A673 (cell line): ENCODE measurements at regions not wholly inside any gene's neighbourhood (a gene's known extent, or its start where the extent isn't known, plus 50 kb on each side); places are given as distances from the start of the nearest gene placed in this dataset.
"Not testable (repeated sequence)": the region's sequence is repeated elsewhere in the genome, so short reads cannot be mapped to it uniquely, and the experiment has no call there.

Experiments
- BruUV-seq: library from RNA; stranded (reverse); fragments of 400-500 nt; replicated peaks from 2 replicates; lab custom pipeline; 2021; lab: Mats Ljungman, UMichigan
- CTCF ChIA-PET: fragments of 300-600 bp; sonication (Branson Sonifier 250); formaldehyde crosslinking; loops from one replicate; lab custom pipeline; 2022; ENCODE audit warnings: antibody characterized with exemption; lab: Charles Lee
- POLR2A ChIA-PET: fragments of 300-600 bp; sonication (Branson Sonifier 250); formaldehyde crosslinking; loops from one replicate; lab custom pipeline; 2022; ENCODE audit warnings: antibody characterized with exemption; ENCODE audit not compliant: low non-redundant PET; lab: Charles Lee
- DNase-seq: peaks from one replicate; pipeline ENCODE4 v3.0.0-alpha.2; 2015; ENCODE audit warnings: low spot score
- H3K27ac ChIP-seq: fragments of 200-600 bp; sonication (generic); 2 replicates; pipeline ENCODE4 v1.5.1; 2016; ENCODE audit warnings: mixed run types, low read depth, mild to moderate bottlenecking, mixed read lengths, antibody characterized with exemption, low read length; ENCODE audit not compliant: poor library complexity, severe bottlenecking
- H3K27me3 ChIP-seq: fragments of 200-600 bp; sonication (generic); replicated peaks from 2 replicates; pipeline ENCODE4 v1.6.1; 2017; ENCODE audit warnings: mixed run types, low read depth, mild to moderate bottlenecking, mixed read lengths, antibody characterized with exemption, low read length; ENCODE audit not compliant: insufficient read depth, poor library complexity
- H3K36me3 ChIP-seq: fragments of 200-600 bp; sonication (generic); 2 replicates; pipeline ENCODE4 v1.6.1; 2016; ENCODE audit warnings: mixed run types, mild to moderate bottlenecking, mixed read lengths, antibody characterized with exemption, low read length; ENCODE audit not compliant: insufficient read depth, poor library complexity, severe bottlenecking
- H3K4me1 ChIP-seq: fragments of 200-600 bp; sonication (generic); 2 replicates; pipeline ENCODE4 v1.6.1; 2017; ENCODE audit warnings: mixed run types, mild to moderate bottlenecking, mixed read lengths, antibody characterized with exemption, low read length; ENCODE audit not compliant: insufficient read depth, poor library complexity, severe bottlenecking
- H3K4me3 ChIP-seq: fragments of 200-600 bp; sonication (generic); 2 replicates; pipeline ENCODE4 v1.5.1; 2016; ENCODE audit warnings: low read depth, mixed run types, mild to moderate bottlenecking, mixed read lengths, low read length; ENCODE audit not compliant: poor library complexity, severe bottlenecking
- H3K9me3 ChIP-seq: fragments of 200-600 bp; sonication (generic); 2 replicates; pipeline ENCODE4 v1.6.1; 2016; ENCODE audit warnings: mixed run types, low read depth, mild to moderate bottlenecking, mixed read lengths, antibody characterized with exemption, low read length; ENCODE audit not compliant: poor library complexity, severe bottlenecking
- CTCF ChIP-seq: fragments of 300-800, 200-600 bp; sonication (generic); conservative IDR thresholded peaks from 2 replicates; pipeline ENCODE4 v1.5.1; 2017; ENCODE audit warnings: low read depth, mild to moderate bottlenecking, antibody characterized with exemption, low read length, moderate library complexity, mixed read lengths
- EZH2 ChIP-seq: fragments of 200-600 bp; sonication (generic); IDR thresholded peaks from 2 replicates; pipeline ENCODE4 v1.6.1; 2017; ENCODE audit warnings: borderline replicate concordance, low read depth, mild to moderate bottlenecking, mixed read lengths, antibody characterized with exemption, low read length; ENCODE audit not compliant: poor library complexity, severe bottlenecking
- intact Hi-C: fragments of 100-400 bp; cut with micrococcal nuclease; formaldehyde crosslinking; loops from one replicate; pipeline ENCODE4 v1.10.0; 2022; ENCODE audit not compliant: unreplicated experiment

- BruUV-seq, H3K4me1 ChIP-seq, DNase-seq, POLR2A ChIA-PET, intact Hi-C loops, H3K27ac ChIP-seq, H3K4me3 ChIP-seq, H3K27me3 ChIP-seq, CTCF ChIA-PET, H3K36me3 ChIP-seq: not testable (repeated sequence)
- H3K9me3 ChIP-seq, result peaks cover 11% of the 10 kb centered on the region
Observed at GRCh38 chr20:29781891-29782290, 1475.6 kb upstream of the DEFB115 start.

- intact Hi-C loops, DNase-seq, H3K27ac ChIP-seq, CTCF ChIA-PET, H3K9me3 ChIP-seq, H3K27me3 ChIP-seq, H3K36me3 ChIP-seq, POLR2A ChIA-PET, H3K4me3 ChIP-seq, BruUV-seq, H3K4me1 ChIP-seq: not testable (repeated sequence)
Observed at GRCh38 chr20:29787456-29787855, 1470.0 kb upstream of the DEFB115 start.

GRCh38 chr20:29790510-29790909 is 1467.0 kb upstream of the DEFB115 start:
- BruUV-seq, result no TSS peak
- DNase-seq, result no peak
- Histone ChIP-seq H3K4me3 (no peak overlapping the region), H3K36me3 (no peaks in the 10 kb centered on the region), H3K27me3 (no peaks in the 10 kb centered on the region), H3K9me3 (no peaks in the 10 kb centered on the region), H3K27ac (no peak overlapping the region), H3K4me1 (no peaks in the 10 kb centered on the region)
- intact Hi-C loops, result no loop called here
- ChIA-PET POLR2A (no interaction called here), CTCF (no interaction called here)
- TF ChIP-seq EZH2, result no peak
- no peak for TF ChIP-seq CTCF

GRCh38 chr20:29831508-29831907 is 1426.0 kb upstream of the DEFB115 start:
- CTCF ChIA-PET, POLR2A ChIA-PET: not testable (repeated sequence)

GRCh38 chr20:29868014-29868413 is 1389.5 kb upstream of the DEFB115 start:
- POLR2A ChIA-PET, DNase-seq, CTCF ChIA-PET, intact Hi-C loops, H3K4me1 ChIP-seq, H3K9me3 ChIP-seq, H3K36me3 ChIP-seq, BruUV-seq, H3K4me3 ChIP-seq, H3K27ac ChIP-seq, H3K27me3 ChIP-seq: not testable (repeated sequence)

More at GRCh38 chr20:29831508-29831907, 1426.0 kb upstream of the DEFB115 start:
- H3K36me3 ChIP-seq, DNase-seq, H3K4me1 ChIP-seq, intact Hi-C loops, H3K4me3 ChIP-seq, H3K27me3 ChIP-seq, BruUV-seq, H3K27ac ChIP-seq, H3K9me3 ChIP-seq: not testable (repeated sequence)

GRCh38 chr20:29868688-29869087 is 1388.8 kb upstream of the DEFB115 start:
- H3K4me1 ChIP-seq, H3K27me3 ChIP-seq, POLR2A ChIA-PET, H3K4me3 ChIP-seq, DNase-seq, H3K36me3 ChIP-seq, CTCF ChIA-PET, H3K9me3 ChIP-seq, BruUV-seq, intact Hi-C loops, H3K27ac ChIP-seq: not testable (repeated sequence)

- POLR2A ChIA-PET, H3K4me3 ChIP-seq, H3K27ac ChIP-seq, H3K4me1 ChIP-seq, CTCF ChIA-PET, BruUV-seq, H3K36me3 ChIP-seq, DNase-seq, H3K27me3 ChIP-seq, intact Hi-C loops: not testable (repeated sequence)
- peaks cover 22% of the 10 kb centered on the region for H3K9me3 ChIP-seq
Observed at GRCh38 chr20:29871816-29872215, 1385.6 kb upstream of the DEFB115 start.
